IPS DF 4.7 (cell line): ENCODE measurements at regions not wholly inside any gene's neighbourhood (a gene's known extent, or its start where the extent isn't known, plus 50 kb on each side); places are given as distances from the start of the nearest gene placed in this dataset.
A peak's percentile ranks its signal among the peaks of the same experiment; 100 is the strongest.

Experiments
- DNase-seq: peaks from one replicate; pipeline ENCODE4 v3.0.0-alpha.2; 2013; ENCODE audit warnings: low spot score; ENCODE audit errors: extremely low read depth

DNA sequence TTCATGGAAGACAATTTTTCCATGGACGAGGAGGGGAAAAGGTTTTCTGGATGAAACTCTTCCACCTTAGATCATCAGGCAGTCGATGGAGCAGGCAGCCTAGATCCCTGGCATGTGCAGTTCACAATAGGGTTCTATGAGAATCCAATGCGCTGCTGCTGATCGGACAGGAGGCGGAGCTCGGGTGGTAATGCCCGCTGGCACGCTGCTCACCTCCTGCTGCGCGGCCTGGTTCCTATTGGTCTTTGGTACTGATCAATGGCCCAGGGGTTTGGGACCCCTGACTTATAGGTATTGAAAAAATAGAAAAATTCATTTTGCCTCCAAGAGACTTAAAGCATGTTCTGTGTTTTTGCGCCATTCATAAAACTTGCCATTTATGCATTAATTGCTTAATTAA lies 793.9 kb upstream of the NR2F2 start:
- no peak for DNase-seq

DNA sequence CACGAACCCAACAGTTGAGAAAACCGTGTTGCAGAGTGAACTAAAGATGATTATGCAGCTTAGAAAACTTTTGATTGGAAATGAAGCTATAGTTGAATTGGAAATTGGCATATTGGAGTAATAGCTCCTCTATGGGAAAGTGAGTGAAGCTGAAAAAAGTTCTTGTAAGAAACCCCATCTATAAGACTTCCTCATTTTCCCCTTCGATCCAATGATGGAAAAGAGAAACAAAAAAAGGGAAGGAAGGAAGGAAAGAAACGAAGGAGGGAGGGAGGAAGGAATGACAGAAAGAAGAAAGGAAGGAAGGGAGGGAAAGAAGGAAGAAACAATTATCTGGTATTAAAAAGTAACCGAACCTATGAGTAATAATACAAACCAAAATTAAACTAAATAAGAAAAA lies 791.8 kb upstream of the NR2F2 start:
- no peak for DNase-seq

DNA sequence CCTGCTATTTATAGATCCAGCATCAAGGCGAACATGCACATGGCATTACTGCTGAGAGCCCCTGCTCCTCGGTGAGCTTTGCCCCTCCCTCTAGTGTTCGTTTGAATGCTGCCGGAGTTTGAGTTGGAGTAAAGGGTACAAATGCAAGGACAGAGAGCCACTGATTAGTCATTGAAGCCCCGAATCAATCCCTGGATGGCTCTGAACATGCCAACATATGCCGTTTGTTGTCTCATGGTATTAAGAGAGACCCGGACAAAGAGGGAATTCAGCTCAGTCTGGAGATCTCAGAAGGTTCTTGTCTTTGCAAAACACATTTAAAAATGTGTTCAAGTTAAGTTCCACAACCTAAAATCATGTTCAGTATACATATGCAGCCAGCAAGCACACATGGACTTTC lies 789.2 kb upstream of the NR2F2 start:
- DNase-seq: no peak

DNA sequence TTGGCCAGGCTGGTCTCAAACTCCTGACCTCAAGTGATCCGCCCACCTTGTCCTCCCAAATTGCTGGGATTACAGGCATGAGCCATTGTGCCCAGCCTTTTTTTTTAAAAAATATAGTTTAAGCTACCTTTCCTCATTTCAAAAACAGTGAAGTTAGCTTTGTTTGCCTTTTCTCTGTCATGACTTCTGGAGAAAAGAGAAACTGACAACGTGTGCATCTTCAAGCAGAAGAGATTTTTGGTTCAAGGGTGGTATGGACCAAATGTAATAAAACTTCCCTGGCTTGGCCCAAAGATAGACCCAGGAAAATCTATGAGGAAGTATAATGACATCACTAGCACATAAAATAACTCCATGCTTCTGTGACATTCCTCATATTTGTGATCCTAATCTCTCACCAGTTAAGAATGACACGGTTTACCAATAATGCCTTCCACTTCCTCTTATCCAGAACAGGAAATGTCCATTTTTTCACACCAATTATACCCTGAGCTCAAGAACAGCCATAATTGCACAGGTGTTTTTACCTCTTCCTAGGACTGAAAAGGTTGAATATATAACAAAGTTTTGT lies 781.2 kb upstream of the NR2F2 start:
- DNase-seq: no peak

DNA sequence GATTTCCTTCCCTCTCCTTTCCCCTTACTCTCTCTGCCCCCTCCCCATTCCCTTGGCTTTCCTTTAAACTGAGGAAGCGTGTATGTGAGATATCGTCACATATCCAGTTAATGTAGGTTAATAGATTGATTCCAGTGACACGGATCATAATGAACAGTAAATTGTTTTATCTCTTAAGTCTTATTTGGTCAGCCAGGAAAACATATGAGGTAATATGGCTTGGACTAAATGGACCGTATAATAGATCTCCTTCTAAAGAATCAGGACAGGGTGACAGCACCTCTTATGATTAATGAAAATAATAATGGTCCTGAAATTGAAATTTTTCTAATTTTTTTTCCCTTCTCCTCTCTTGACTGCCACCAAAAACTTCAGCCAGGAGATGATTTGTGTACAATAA lies 779.8 kb upstream of the NR2F2 start:
- no peak for DNase-seq

DNA sequence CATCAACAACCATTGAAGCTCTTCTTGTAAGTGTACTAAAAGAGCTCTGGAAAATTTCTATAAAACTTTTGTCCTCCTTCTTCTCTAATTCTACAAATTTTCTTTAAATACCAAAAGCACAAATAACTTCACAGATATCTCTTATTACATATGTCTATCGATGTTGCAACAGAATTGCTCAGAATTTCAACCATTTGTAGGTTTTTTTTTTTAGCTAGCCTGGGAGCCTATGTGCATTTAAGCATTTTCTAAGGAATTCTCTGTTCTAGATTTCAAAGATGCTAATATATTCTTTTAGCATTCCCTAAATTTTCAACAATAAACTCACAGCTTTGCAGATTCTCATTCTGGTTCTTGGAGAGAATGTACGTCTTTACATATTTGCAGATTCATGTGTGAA lies 774.3 kb upstream of the NR2F2 start:
- no peak for DNase-seq

DNA sequence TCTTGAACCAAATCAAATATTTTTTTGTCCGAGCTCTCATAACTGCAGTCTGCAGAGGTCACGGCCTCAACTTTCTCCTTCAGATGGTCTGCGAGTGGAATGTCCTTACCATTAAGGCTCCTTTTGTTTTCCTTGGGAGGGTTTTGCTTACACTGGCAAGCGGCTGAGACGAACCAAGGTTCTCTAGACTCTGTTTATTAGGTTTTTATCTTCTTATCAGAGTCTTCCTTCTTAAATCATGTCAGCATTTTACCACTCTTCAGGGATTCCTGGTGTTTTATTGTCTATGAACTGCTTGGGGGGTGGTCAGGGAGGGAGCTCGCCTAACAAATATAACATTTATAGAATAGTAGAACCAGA lies 773.7 kb upstream of the NR2F2 start:
- no peak for DNase-seq

DNA sequence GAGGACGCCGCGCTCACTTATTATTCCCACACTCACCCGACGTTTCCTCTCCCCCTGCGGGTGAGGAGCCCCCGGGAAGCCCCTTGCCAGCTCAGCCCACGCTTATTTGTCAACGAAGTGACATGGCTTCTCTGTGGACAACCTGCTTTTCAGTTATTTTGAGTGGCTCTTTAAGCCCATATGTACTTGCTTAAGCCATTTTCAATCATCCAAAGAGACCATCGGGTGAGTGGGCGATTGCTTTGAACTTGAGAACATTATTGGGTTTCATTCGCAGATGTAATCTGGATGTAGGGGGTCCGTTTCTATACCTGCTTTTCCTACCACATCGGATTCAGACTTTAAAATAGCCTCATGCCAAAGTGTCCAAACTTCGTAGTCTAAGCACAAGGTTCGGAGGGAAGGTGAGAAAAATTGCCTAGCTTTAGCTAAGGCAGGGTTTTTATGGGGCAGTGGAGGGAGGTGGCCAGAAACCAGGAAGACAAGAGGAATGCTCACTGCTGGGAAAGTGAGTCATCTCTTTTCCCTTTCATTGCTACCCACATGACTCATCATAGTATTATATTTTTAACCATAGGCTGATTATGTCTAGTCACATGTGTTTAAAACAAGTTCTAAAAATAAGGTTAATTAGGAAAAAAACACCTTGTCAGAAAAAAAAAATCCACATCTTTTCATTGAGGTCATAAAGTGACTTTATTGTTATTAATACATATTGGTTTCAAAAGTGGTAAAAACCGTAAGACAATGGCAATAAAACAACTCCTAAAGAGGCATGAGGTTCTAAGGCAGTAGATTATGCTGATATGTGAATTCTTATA lies 773.1 kb upstream of the NR2F2 start:
- DNase-seq: peak; percentile 7

DNA sequence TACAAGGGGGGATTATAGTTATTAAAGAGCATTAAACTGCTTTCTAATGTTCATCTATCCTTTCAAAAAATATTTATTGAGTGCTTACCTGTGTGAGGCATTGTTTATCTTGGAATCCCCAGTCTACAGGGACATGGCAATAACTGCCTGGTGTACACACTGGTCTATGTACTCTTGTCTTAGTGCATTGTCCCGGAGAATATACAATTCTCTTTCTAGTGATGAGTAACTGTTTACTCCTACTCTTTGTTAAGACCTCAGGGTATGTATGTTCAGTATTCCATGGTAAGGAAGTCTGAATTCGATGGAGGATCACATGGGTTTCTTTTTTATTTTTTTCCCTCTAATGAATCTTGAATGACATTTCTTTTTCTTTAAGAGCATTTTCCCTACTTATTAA lies 772.4 kb upstream of the NR2F2 start:
- DNase-seq: no peak

DNA sequence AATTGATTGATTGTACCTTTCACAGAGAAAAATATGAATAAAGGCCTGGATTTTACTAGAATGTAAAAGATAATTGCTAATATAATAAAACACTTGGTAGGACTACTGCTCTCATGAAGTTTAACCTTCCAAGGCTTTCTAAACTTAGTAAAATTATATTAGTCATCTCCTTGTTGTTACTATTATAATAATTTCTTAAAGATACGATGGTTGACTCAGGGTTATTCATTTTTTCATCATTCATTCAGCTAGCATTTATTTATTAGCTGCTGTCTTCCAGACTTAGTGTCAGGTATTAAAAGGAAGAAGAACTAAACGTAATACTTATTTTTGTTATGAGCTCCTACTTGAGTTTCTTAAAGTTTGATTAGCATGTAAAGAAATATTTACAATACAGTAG lies 771.6 kb upstream of the NR2F2 start:
- no peak for DNase-seq

DNA sequence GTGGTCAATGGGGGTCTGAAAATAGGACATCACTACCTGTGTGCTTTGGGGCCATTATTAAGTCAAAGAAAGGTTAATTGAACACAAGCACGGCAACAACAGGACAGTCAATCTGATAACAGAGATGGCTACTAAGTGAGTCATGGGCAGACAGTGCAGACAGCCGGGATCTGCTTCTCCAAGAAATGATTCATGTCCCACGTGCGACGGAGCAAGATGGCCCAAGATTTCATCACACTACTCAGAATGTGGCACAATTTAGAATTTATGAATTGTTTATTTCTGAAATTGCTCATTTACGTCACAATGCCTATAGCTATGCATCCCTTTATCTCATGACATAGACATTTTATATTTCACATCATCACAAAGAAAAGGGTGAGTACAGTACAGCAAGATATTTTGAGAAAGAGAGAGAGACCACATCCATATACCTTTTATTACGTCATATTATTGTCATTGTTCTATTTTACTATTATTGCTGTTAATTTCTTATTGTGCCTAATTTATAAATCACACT lies 770.6 kb upstream of the NR2F2 start:
- no peak for DNase-seq

DNA sequence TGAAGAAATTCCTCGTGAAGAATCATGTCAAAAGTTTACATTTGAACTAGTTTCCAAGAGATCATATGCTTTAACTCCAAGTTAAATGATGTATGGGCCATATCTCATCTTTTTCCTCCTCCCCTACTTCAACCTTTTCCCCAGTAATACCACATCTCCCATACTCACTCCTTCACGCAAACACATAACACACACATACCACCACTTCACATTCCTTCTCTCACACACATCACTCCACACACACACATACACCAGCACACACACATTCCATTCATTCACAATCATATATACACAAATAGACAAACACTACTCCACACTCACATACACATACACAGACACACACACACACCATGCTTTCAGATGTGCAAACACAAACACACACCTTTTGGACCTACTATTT lies 769.0 kb upstream of the NR2F2 start:
- DNase-seq: no peak

DNA sequence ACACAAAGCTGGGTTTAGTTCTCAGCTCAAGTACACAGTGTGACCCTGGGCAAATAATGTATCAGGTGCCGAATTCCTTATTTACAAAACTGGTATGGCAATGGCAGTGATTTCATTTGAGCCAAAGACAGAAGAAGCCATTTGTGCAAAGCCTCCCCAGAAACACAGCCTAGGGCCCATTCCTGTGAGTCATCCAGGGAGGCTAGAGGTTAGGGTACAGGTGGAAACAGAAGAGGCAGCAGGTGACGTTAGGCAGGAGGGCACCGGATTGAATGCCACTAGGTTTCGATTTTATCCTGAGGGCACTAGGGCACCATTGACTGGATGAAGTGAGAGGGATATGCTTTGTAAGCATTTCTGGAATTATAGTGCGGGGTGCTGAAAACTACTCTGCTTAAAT lies 766.9 kb upstream of the NR2F2 start:
- DNase-seq: no peak

DNA sequence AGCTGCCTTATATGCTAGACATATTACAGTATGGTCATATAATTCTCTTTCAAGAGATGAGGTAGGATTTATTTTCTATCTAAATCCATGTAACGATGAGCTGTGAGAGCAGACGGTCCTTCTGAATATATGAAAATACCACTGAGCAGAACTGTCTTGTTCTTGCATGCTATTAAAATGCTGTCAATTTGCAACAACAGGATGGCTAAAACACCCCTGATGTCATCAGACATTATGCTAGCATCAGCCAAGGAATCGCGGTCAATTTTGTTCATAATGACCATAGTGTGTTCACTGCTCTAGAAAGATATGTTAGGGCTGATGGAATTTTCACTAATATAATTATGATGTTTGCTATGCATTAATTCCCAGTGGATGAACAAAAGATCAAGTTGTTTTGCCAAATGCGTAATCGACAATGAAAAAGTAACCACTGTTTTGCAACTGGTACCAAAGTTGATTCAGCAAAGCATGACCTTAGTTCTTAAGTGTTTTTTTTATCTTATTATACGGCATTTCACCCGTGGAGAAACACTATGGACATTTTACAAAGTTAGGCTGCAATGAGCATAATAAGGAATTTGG lies 765.4 kb upstream of the NR2F2 start:
- DNase-seq: no peak

DNA sequence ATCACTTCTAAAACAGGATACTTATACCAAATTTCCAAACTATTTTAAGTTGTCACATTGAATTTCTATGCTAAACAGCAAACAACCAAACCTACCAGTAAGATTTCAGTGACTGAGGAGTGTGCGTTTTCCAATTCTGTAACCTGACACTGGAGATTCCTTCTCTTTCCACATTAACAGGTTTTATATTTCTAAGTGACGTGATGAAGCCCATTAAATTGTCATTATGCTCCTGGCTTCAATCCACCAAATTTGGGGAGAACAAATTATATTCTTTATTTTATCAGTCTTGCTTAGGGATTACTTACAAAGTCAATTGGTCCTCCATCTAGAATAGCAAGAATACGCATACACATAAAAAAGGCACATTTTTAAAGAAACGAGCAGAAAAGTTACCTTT lies 764.8 kb upstream of the NR2F2 start:
- DNase-seq: no peak

DNA sequence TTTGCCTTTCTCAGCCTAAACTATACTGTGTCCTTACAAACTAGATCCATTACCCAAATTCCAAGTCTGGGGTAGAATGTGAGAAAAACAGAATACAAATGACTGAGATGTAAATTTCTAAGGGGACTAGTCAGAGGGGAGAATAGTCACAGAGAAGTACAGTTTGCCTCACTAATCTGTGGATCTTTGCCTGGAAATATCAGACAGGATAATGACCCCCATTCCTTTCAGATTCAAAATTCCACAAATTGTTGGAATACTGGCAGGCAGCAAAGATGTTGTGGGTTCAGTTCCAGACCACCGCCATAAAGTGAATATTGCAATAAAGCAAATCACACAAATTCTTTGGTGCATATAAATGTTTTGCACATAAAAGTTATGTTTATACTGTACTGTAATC lies 762.8 kb upstream of the NR2F2 start:
- DNase-seq: no peak

DNA sequence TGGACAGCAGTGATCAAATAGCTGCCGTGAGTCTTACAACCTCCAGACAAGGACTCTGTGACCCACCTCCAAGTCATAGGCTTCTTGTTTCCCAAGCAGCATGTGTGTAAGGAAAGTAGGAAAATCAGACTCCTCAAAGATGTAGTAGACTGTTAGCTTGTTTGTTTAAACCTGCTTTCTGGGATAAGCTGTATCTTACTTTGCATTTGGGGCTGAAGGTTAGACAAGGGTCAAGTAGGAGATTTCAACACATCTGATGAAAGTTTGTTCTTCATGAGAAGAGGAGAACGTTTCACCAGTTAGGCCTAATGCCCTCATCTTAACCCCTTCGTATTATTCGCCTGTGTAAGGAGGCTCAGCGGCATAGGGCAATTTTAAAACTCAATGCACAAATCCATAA lies 756.4 kb upstream of the NR2F2 start:
- DNase-seq: no peak

DNA sequence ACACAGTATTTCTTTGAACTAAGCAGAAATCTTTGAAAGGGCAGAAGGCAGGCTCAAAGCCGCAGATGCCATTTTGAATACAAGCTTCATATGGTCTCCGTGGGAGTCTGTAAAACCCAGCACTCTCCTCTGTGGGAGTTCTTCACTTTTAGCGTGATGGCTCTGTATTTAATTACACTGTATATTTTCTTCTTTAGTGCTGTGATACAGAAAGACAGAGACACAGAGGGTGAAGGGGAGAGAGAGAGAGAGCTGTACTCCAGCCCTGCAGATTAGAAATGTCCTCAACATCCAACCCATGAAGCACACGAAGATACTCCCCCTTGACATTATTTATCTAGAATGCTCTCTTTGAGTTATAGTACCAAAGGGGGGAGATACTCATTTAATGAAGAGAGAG lies 752.6 kb upstream of the NR2F2 start:
- no peak for DNase-seq

DNA sequence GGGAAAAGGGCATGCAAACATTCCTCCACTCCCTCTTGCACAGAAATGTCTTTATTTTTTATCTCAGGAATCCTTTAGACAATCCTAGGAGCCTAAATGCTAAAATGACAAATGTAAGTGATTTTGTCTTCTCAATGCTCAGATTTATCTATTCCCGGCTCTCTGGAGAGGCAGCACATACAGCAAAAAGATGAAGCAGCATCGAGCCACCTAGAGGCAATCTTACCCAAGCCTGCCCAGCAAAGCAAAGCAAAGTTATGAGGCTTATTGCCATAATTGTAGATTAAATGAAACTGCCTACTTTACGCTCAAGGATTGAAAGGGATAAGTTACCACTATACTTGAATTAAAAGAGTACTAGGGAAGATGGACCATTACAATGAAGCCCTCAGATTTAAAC lies 750.4 kb upstream of the NR2F2 start:
- no peak for DNase-seq

DNA sequence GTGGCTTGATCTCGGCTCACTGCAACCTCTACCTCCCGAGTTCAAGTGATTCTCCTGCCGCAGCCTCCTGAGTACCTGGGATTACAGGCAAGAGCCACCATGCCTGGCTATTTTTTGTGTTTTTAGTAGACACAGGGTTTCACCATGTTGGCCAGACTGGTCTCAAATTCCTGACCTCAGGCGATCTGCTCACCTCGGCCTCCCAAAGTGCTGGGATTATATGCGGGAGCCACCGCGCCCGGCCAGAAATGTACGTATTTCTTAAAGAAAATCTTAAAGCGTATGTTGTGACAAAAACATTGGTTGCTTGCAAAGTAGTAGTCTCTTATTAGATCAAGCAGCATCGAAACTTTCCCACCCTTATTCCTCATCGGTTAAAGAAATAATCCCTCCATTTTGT lies 748.9 kb upstream of the NR2F2 start:
- DNase-seq: no peak

DNA sequence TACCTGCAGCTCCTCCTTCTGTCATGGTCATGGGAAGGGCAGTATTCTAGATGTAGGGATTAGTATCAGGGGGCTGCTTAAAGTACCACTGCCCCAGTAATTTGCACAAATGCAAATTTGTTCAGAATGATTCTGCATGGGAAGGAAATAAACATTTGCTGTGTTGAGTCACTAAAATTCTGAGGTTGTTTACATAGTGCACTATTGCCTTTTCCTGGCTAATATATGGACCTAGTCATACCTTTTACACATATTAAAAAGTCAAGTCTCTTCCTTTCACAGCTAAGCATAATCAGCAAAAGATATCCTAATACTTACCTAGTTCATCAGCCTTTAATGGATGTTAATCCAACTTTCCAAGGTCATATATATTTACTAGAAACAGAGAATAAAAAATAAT lies 746.4 kb upstream of the NR2F2 start:
- DNase-seq: no peak

DNA sequence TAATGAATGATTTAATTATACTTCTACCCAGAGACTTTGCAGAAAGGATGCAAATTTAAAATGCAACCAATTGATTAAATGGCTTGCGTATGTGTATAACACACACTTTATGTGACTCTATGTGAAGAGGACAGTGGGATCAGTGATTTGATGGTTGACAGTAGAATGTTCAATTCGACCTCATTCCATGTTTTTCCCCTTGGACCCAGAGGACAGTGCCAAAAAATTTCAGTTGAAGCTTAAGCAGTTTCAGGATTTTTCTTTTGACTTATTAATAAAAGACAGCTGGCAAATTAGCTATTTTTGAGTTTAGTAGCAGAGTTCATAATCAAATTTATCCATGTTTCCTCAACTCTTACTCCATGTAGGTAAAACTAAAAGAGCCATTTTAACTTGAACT lies 742.4 kb upstream of the NR2F2 start:
- no peak for DNase-seq

DNA sequence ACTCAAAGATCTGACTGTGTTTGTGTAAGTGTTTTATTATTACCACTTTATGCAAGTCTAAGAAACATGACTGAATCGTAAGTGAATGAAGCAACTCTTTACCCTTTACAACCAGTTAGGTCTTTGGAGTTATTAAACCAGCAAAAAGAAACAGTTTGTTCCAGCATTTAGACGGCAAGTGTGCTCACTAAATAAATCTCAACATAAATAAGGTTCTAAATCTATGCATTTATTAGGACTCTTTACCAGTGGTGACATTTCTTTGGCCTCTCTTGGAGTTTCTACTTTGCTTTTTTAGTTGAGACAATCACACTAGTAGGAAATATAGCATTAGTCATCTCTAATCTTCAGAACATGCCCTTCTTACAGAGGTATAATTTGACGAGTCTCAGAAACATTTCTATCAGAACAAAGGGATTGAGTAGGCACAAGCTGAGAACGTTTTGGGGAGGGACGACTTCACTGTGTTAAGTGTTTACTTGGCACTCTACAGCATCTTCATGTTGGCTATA lies 739.9 kb upstream of the NR2F2 start:
- no peak for DNase-seq
